Body of pancreas (tissue), 4 donors: ENCODE measurements at regions not wholly inside any gene's neighbourhood (a gene's known extent, or its start where the extent isn't known, plus 50 kb on each side); places are given as distances from the start of the nearest gene placed in this dataset.

Source experiments
- ATAC-seq: fragments of 150-250 bp; one replicate; pipeline ENCODE4 v1.9.1; 2016
- DNase-seq, 4 donors: peaks; one replicate each; pipeline ENCODE4 v3.0.0-alpha.2; 2019
- H3K27ac ChIP-seq, 4 donors: fragments of 200-600 bp; sonication (generic); 1 replicate in 3 of 4; 2 replicates in 1 of 4; pipeline versions ENCODE4 v1.5.1 to v1.6.1; 2016 to 2019; ENCODE audit warnings: mild to moderate bottlenecking in 1 of 4, mixed read lengths in 1 of 4, moderate library complexity in 1 of 4
- H3K27me3 ChIP-seq, 2 donors: fragments of 200-600 bp; sonication (generic); one replicate each; pipeline ENCODE4 v1.6.0; 2016; ENCODE audit warnings: mild to moderate bottlenecking in 1 of 2
- H3K36me3 ChIP-seq, 2 donors: fragments of 200-600 bp; sonication (generic); replicated peaks in 1 of 2; 2 replicates each; pipeline ENCODE4 v1.5.1; 2016; ENCODE audit warnings: low read depth in 2 of 2; ENCODE audit not compliant: insufficient read depth in 1 of 2
- H3K4me1 ChIP-seq: fragments of 200-600 bp; sonication (generic); one replicate; pipeline ENCODE4 v1.6.0; 2016
- H3K4me3 ChIP-seq, 2 donors: fragments of 200-600 bp; sonication (generic); 1 replicate in 1 of 2; 2 replicates in 1 of 2; pipeline ENCODE4 v1.5.1; 2016 to 2019
- H3K9me3 ChIP-seq, 3 donors: fragments of 200-600 bp; sonication (generic); 1 replicate in 2 of 3; 2 replicates in 1 of 3; pipeline ENCODE4 v1.5.1; 2016
- CTCF ChIP-seq, 7 experiments: fragments of 450-650 bp in 4 of 7; fragments of 200-600 bp in 3 of 7; sonication (generic) in 3 of 7; IDR thresholded peaks; one replicate each; pipeline ENCODE4 v1.5.1; 2016 to 2019; ENCODE audit warnings: antibody characterized with exemption in 7 of 7
- POLR2A ChIP-seq, 3 donors: fragments of 450-650 bp; IDR thresholded peaks; one replicate each; pipeline ENCODE4 v1.6.1; 2016; ENCODE audit warnings: antibody characterized with exemption in 3 of 3, mild to moderate bottlenecking in 2 of 3
- WGBS, 2 donors: methylation state at CpG; one replicate each; pipeline ENCODE4 v1.1.5; 2017; 5-methylcytosine and 5-hydroxymethylcytosine counted together
- intact Hi-C: fragments of 100-400 bp; cut with DNase I; formaldehyde crosslinking; loops from one replicate; pipeline ENCODE4 v1.15.1; 2023

- WGBS, 2 donors, result 73 to 89% methylated on average over 2 of the region's 2 CpGs
- intact Hi-C loops, result no loop called here
- ATAC-seq, result no peak
Measured at GRCh38 chr9:14389657-14390056, 75.7 kb upstream of the NFIB start.

GRCh38 chr9:14389146-14389545 lies 75.2 kb upstream of the NFIB start:
- no peak for TF ChIP-seq POLR2A (IDR thresholded peaks at IDR 0.05)
- TF ChIP-seq CTCF (IDR thresholded peaks at IDR 0.05), result no peak
- Histone ChIP-seq H3K27ac (no peak overlapping the region), H3K4me1 (no peaks in the 10 kb centered on the region), H3K36me3 (no peaks in the 10 kb centered on the region), H3K9me3 (peaks cover 0 to 6% (median 0%) of the 10 kb centered on the region in 3 donors), H3K27me3 (no peaks in the 10 kb centered on the region), H3K4me3 (no peak overlapping the region)
- 44 to 45% methylated on average over 1 of the region's 1 CpG for WGBS, 2 donors
- intact Hi-C loops, result no loop called here
- no peak for DNase-seq
- ATAC-seq, result no peak

More at GRCh38 chr9:14389657-14390056, 75.7 kb upstream of the NFIB start:
- TF ChIP-seq POLR2A (IDR thresholded peaks at IDR 0.05) (no peak), CTCF (IDR thresholded peaks at IDR 0.05) (no peak)
- H3K4me1 ChIP-seq, result no peaks in the 10 kb centered on the region
- no peaks in the 10 kb centered on the region for H3K36me3 ChIP-seq
- H3K9me3 ChIP-seq, result peaks cover 0 to 6% (median 0%) of the 10 kb centered on the region in 3 donors
- no peaks in the 10 kb centered on the region for H3K27me3 ChIP-seq
- no peak overlapping the region for H3K27ac ChIP-seq
- H3K4me3 ChIP-seq, result no peak overlapping the region
- DNase-seq, result no peak

GRCh38 chr9:14383773-14384172 lies 69.8 kb upstream of the NFIB start:
- intact Hi-C loops, result no loop called here
- Histone ChIP-seq H3K4me1 (no peaks in the 10 kb centered on the region), H3K4me3 (no peak overlapping the region), H3K9me3 (no peaks in the 10 kb centered on the region), H3K27ac (no peak overlapping the region), H3K36me3 (no peaks in the 10 kb centered on the region), H3K27me3 (no peaks in the 10 kb centered on the region)
- no peak for ATAC-seq
- WGBS, 2 donors, result 90 to 92% methylated on average over 12 of the region's 12 CpGs
- no peak for TF ChIP-seq CTCF (IDR thresholded peaks at IDR 0.05)
- no peak for TF ChIP-seq POLR2A (IDR thresholded peaks at IDR 0.05)
- DNase-seq, result no peak

- Histone ChIP-seq H3K4me1 (no peaks in the 10 kb centered on the region), H3K4me3 (no peak overlapping the region), H3K9me3 (no peaks in the 10 kb centered on the region), H3K27me3 (no peaks in the 10 kb centered on the region), H3K36me3 (no peaks in the 10 kb centered on the region), H3K27ac (no peak overlapping the region)
- DNase-seq, result no peak
- no peak for ATAC-seq
- WGBS, 2 donors, result 52 to 71% methylated on average over 2 of the region's 2 CpGs
- intact Hi-C loops, result no loop called here
- TF ChIP-seq POLR2A (IDR thresholded peaks at IDR 0.05) (no peak), CTCF (IDR thresholded peaks at IDR 0.05) (no peak)
Measured at GRCh38 chr9:14383294-14383693, 69.4 kb upstream of the NFIB start.

GRCh38 chr9:14380061-14380836 lies 66.3 kb upstream of the NFIB start:
- no peaks in the 10 kb centered on the region for H3K27me3 ChIP-seq
- intact Hi-C loops, result no loop called here
- H3K4me1 ChIP-seq, result no peaks in the 10 kb centered on the region
- H3K4me3 ChIP-seq, result no peak overlapping the region
- DNase-seq (no peak), ATAC-seq (no peak)
- 74 to 83% methylated on average over 3 of the region's 3 CpGs for WGBS, 2 donors
- TF ChIP-seq CTCF (IDR thresholded peaks at IDR 0.05) (no peak), POLR2A (IDR thresholded peaks at IDR 0.05) (no peak)
- no peak overlapping the region for H3K27ac ChIP-seq
- no peaks in the 10 kb centered on the region for H3K36me3 ChIP-seq
- H3K9me3 ChIP-seq, result peaks cover 0 to 3% (median 0%) of the 10 kb centered on the region in 3 donors
